ENCODE measurements at regions not wholly inside any gene's neighbourhood (a gene's known extent, or its start where the extent isn't known, plus 50 kb on each side); places are given as distances from the start of the nearest gene placed in this dataset.
A peak's percentile ranks its signal among the peaks of the same experiment; 100 is the strongest.

- Histone ChIP-seq H3K27ac (ENCODE audit: insufficient read depth, low read length) (no peak overlapping the region), H3K79me2 (ENCODE audit: control insufficient read depth, insufficient read depth, low read length) (no peaks in the 10 kb centered on the region), H3K4me3 (replicated peaks in 1 of 4; ENCODE audit: control extremely low read depth in 1 of 4, insufficient read depth in 1 of 4, low read depth in 3 of 4, low read length in 4 of 4) (no peak overlapping the region), H4K20me1 (ENCODE audit: control insufficient read depth, extremely low read depth, insufficient read depth, low read length) (no peaks in the 10 kb centered on the region), H3K9me3 (ENCODE audit: control insufficient read depth, insufficient read depth, low read depth, low read length) (no peaks in the 10 kb centered on the region), H3K4me1 (ENCODE audit: control insufficient read depth, extremely low read depth, insufficient read depth, low read length) (no peaks in the 10 kb centered on the region), H3K4me2 (ENCODE audit: extremely low read depth, insufficient read depth, low read length) (no peak overlapping the region), H3K9ac (ENCODE audit: insufficient read depth, low read length) (no peak overlapping the region), H3K36me3 (ENCODE audit: control insufficient read depth, insufficient read depth, low read length) (no peaks in the 10 kb centered on the region), H3K27me3 (ENCODE audit: control insufficient read depth, insufficient read depth, low read length) (no peaks in the 10 kb centered on the region), H2AFZ (ENCODE audit: low read length) (no peak overlapping the region)
- peak; percentile 81 to 93 for DNase-seq (ENCODE audit: low read depth in 2 of 2)
- TF ChIP-seq CTCF (conservative IDR thresholded peaks at IDR 0.05 in 1 of 2, IDR thresholded peaks at IDR 0.05 in 1 of 2; ENCODE audit: low read depth in 1 of 2, low read length in 2 of 2) (no peak), EZH2 (IDR thresholded peaks at IDR 0.05; ENCODE audit: low read length, missing control alignments) (no peak)
These were observed 306.7 kb upstream of the ACVR2A start for GRCh38 chr2:147538088-147538487.

- no peaks in the 10 kb centered on the region for H4K20me1 ChIP-seq (ENCODE audit: control insufficient read depth, extremely low read depth, insufficient read depth, low read length)
- H2AFZ ChIP-seq (ENCODE audit: low read length): no peak overlapping the region
- no peaks in the 10 kb centered on the region for H3K79me2 ChIP-seq (ENCODE audit: control insufficient read depth, insufficient read depth, low read length)
- no peak overlapping the region for H3K9ac ChIP-seq (ENCODE audit: insufficient read depth, low read length)
- no peaks in the 10 kb centered on the region for H3K9me3 ChIP-seq (ENCODE audit: control insufficient read depth, insufficient read depth, low read depth, low read length)
- H3K27ac ChIP-seq (ENCODE audit: insufficient read depth, low read length): no peak overlapping the region
- no peaks in the 10 kb centered on the region for H3K4me1 ChIP-seq (ENCODE audit: control insufficient read depth, extremely low read depth, insufficient read depth, low read length)
- H3K4me3 ChIP-seq (replicated peaks in 1 of 4; ENCODE audit: control extremely low read depth in 1 of 4, insufficient read depth in 1 of 4, low read depth in 3 of 4, low read length in 4 of 4): no peak overlapping the region
- DNase-seq (ENCODE audit: low read depth in 2 of 2): peak in 1 of 2 donors; percentile 34
- H3K36me3 ChIP-seq (ENCODE audit: control insufficient read depth, insufficient read depth, low read length): no peaks in the 10 kb centered on the region
- H3K4me2 ChIP-seq (ENCODE audit: extremely low read depth, insufficient read depth, low read length): no peak overlapping the region
- no peaks in the 10 kb centered on the region for H3K27me3 ChIP-seq (ENCODE audit: control insufficient read depth, insufficient read depth, low read length)
- TF ChIP-seq EZH2 (IDR thresholded peaks at IDR 0.05; ENCODE audit: low read length, missing control alignments) (no peak), CTCF (conservative IDR thresholded peaks at IDR 0.05 in 1 of 2, IDR thresholded peaks at IDR 0.05 in 1 of 2; ENCODE audit: low read depth in 1 of 2, low read length in 2 of 2) (no peak)
These were observed 313.6 kb upstream of the ACVR2A start for GRCh38 chr2:147531269-147531668.

GRCh38 chr2:147530033-147530432 is 314.8 kb upstream of the ACVR2A start:
- H3K36me3 ChIP-seq (ENCODE audit: control insufficient read depth, insufficient read depth, low read length): no peaks in the 10 kb centered on the region
- H3K27me3 ChIP-seq (ENCODE audit: control insufficient read depth, insufficient read depth, low read length): no peaks in the 10 kb centered on the region
- H3K79me2 ChIP-seq (ENCODE audit: control insufficient read depth, insufficient read depth, low read length): no peaks in the 10 kb centered on the region
- DNase-seq (ENCODE audit: low read depth in 2 of 2): no peak
- no peak overlapping the region for H2AFZ ChIP-seq (ENCODE audit: low read length)
- H3K27ac ChIP-seq (ENCODE audit: insufficient read depth, low read length): no peak overlapping the region
- no peak overlapping the region for H3K4me2 ChIP-seq (ENCODE audit: extremely low read depth, insufficient read depth, low read length)
- no peak overlapping the region for H3K9ac ChIP-seq (ENCODE audit: insufficient read depth, low read length)
- no peaks in the 10 kb centered on the region for H3K9me3 ChIP-seq (ENCODE audit: control insufficient read depth, insufficient read depth, low read depth, low read length)
- TF ChIP-seq CTCF (conservative IDR thresholded peaks at IDR 0.05 in 1 of 2, IDR thresholded peaks at IDR 0.05 in 1 of 2; ENCODE audit: low read depth in 1 of 2, low read length in 2 of 2) (no peak), EZH2 (IDR thresholded peaks at IDR 0.05; ENCODE audit: low read length, missing control alignments) (no peak)
- H4K20me1 ChIP-seq (ENCODE audit: control insufficient read depth, extremely low read depth, insufficient read depth, low read length): no peaks in the 10 kb centered on the region
- H3K4me1 ChIP-seq (ENCODE audit: control insufficient read depth, extremely low read depth, insufficient read depth, low read length): no peaks in the 10 kb centered on the region
- H3K4me3 ChIP-seq (replicated peaks in 1 of 4; ENCODE audit: control extremely low read depth in 1 of 4, insufficient read depth in 1 of 4, low read depth in 3 of 4, low read length in 4 of 4): no peak overlapping the region

Measured in fibroblast of lung (primary cell).